OCI-LY7 (cell line): ENCODE measurements at regions not wholly inside any gene's neighbourhood (a gene's known extent, or its start where the extent isn't known, plus 50 kb on each side); places are given as distances from the start of the nearest gene placed in this dataset.

Source experiments
- BruUV-seq: library from RNA; stranded (reverse); fragments of 400-500 nt; replicated peaks from 2 replicates; lab custom pipeline; 2021; lab: Mats Ljungman, UMichigan
- CTCF ChIA-PET: fragments of 300-600 bp; sonication (Branson Sonifier 250); formaldehyde crosslinking; loops from one replicate; lab custom pipeline; 2022; ENCODE audit warnings: antibody characterized with exemption; ENCODE audit not compliant: unreplicated experiment; lab: Charles Lee
- POLR2A ChIA-PET: fragments of 300-600 bp; sonication (Branson Sonifier 250); formaldehyde crosslinking; loops from one replicate; lab custom pipeline; 2022; ENCODE audit warnings: antibody characterized with exemption; lab: Charles Lee
- DNase-seq: peaks from one replicate; pipeline ENCODE4 v3.0.0-alpha.2; 2015; ENCODE audit warnings: low spot score
- H2AFZ ChIP-seq: fragments of 200-600 bp; sonication (generic), shearing (Covaris generic); 2 replicates; pipeline ENCODE4 v1.6.1; 2014; ENCODE audit warnings: mild to moderate bottlenecking, antibody characterized with exemption, low read length, moderate library complexity
- H3K27ac ChIP-seq: fragments of 200-600 bp; sonication (generic); 2 replicates; pipeline ENCODE4 v1.5.1; 2014; ENCODE audit warnings: mixed run types, low read depth, mild to moderate bottlenecking, moderate library complexity, low read length, inconsistent platforms; ENCODE audit not compliant: poor library complexity, severe bottlenecking
- H3K36me3 ChIP-seq: fragments of 200-600 bp; sonication (generic); 2 replicates; pipeline ENCODE4 v1.6.1; 2014; ENCODE audit warnings: mild to moderate bottlenecking, antibody characterized with exemption, low read length, moderate library complexity, mixed read lengths; ENCODE audit not compliant: insufficient read depth
- H3K4me1 ChIP-seq: fragments of 200-600 bp; sonication (generic); 2 replicates; pipeline ENCODE4 v1.5.1; 2014; ENCODE audit warnings: mild to moderate bottlenecking, low read length; ENCODE audit not compliant: insufficient read depth, poor library complexity, severe bottlenecking
- H3K4me2 ChIP-seq: fragments of 200-600 bp; sonication (generic); 2 replicates; pipeline ENCODE4 v1.6.1; 2014; ENCODE audit warnings: mild to moderate bottlenecking, low read length
- H3K4me3 ChIP-seq: fragments of 200-600 bp; sonication (generic); 2 replicates; pipeline ENCODE4 v1.5.1; 2014; ENCODE audit warnings: mild to moderate bottlenecking, low read depth, low read length; ENCODE audit not compliant: poor library complexity, severe bottlenecking
- H3K79me2 ChIP-seq: fragments of 200-600 bp; sonication (generic); 2 replicates; pipeline ENCODE4 v1.6.1; 2016; ENCODE audit warnings: low read depth, mild to moderate bottlenecking, low read length, moderate library complexity, mixed read lengths; ENCODE audit not compliant: insufficient read depth
- H3K9me2 ChIP-seq: fragments of 200-600 bp; sonication (generic); 2 replicates; pipeline ENCODE4 v1.6.1; 2016; ENCODE audit warnings: mild to moderate bottlenecking, low read length, mixed read lengths; ENCODE audit not compliant: insufficient read depth
- H3K9me3 ChIP-seq: fragments of 200-600 bp; sonication (generic); 2 replicates; pipeline ENCODE4 v1.6.1; 2014; ENCODE audit warnings: mild to moderate bottlenecking, mixed run types, low read length, mixed read lengths
- H4K20me1 ChIP-seq: fragments of 200-600 bp; sonication (generic); 2 replicates; pipeline ENCODE4 v1.6.1; 2014; ENCODE audit warnings: mild to moderate bottlenecking, antibody characterized with exemption, low read length, moderate library complexity, mixed read lengths; ENCODE audit not compliant: insufficient read depth
- EZH2phosphoT487 ChIP-seq: fragments of 200-600 bp; sonication (generic); IDR thresholded peaks from 2 replicates; pipeline ENCODE4 v1.6.1; 2018; ENCODE audit warnings: low read depth, borderline replicate concordance, mild to moderate bottlenecking, mixed run types, antibody characterized with exemption, low read length, moderate library complexity, mixed read lengths
- intact Hi-C: fragments of 100-400 bp; cut with micrococcal nuclease; formaldehyde crosslinking; loops from one replicate; pipeline ENCODE4 v1.10.0; 2022; ENCODE audit not compliant: unreplicated experiment
- TF ChIP-seq, protein P1 (sequence below): fragments of 200-600 bp; sonication (generic); conservative IDR thresholded peaks from 2 replicates; pipeline ENCODE4 v1.5.1; 2014; ENCODE audit warnings: mild to moderate bottlenecking, antibody characterized with exemption, low read length, moderate library complexity, mixed read lengths

DNA sequence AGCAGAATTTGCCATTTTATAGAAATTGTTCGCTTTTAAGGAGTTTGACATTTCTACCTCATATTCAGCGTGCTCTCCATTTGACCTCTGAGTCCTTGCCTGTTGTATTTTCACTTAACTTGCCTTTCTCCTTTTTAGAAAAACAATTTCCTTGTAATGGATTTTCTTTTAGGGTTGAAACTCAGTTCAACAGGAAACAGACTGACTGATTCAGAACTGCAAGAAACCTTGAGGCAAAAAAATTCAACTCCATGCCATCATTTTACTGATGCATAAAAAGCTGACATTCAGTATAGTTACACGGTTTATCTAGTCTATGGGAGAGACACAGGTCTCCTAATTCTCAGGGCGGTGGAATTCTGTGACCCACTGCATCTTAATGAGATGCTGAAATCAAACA lies 59.8 kb downstream of the MRPS30 start:
- POLR2A ChIA-PET = interaction anchor here (0.6 to 0.7 kb wide), 2 partner anchors 721 to 734 kb away, joined by 3 to 4 read pairs; no protein-coding TSS in a partner anchor
- H3K4me2 ChIP-seq = no peak overlapping the region
- H2AFZ ChIP-seq = no peak overlapping the region

DNA sequence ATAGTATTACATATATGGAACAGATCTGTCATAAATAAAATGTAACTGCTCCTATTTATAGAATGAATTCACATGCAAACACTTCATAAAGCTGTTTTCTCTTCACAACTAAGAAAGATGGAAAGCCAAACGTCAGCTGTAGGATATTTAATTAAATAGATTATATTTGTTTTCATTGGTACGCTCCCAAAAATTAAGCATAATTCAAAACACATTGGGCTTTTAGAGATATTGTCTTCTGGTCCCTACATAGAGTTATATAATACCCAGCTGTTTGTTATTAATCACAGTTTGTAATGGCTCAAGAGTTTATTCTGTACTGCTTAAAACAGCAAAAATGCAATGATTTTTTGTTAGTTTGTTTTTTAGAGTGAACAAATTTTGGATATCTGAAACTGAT lies 61.2 kb downstream of the MRPS30 start:
- no peak overlapping the region for H3K4me3 ChIP-seq
- TF ChIP-seq EZH2phosphoT487 = no peak
- TF ChIP-seq, protein P1, sequence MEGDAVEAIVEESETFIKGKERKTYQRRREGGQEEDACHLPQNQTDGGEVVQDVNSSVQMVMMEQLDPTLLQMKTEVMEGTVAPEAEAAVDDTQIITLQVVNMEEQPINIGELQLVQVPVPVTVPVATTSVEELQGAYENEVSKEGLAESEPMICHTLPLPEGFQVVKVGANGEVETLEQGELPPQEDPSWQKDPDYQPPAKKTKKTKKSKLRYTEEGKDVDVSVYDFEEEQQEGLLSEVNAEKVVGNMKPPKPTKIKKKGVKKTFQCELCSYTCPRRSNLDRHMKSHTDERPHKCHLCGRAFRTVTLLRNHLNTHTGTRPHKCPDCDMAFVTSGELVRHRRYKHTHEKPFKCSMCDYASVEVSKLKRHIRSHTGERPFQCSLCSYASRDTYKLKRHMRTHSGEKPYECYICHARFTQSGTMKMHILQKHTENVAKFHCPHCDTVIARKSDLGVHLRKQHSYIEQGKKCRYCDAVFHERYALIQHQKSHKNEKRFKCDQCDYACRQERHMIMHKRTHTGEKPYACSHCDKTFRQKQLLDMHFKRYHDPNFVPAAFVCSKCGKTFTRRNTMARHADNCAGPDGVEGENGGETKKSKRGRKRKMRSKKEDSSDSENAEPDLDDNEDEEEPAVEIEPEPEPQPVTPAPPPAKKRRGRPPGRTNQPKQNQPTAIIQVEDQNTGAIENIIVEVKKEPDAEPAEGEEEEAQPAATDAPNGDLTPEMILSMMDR = no peak
- no peaks in the 10 kb centered on the region for H3K36me3 ChIP-seq
- H3K4me2 ChIP-seq = no peak overlapping the region
- ChIA-PET CTCF (no interaction called here), POLR2A (interaction anchor here (0.7 to 1.3 kb wide), 2 partner anchors 10 to 13 kb away, joined by 5 to 6 read pairs; no protein-coding TSS in a partner anchor)
- intact Hi-C loops = no loop called here
- H4K20me1 ChIP-seq = no peaks in the 10 kb centered on the region
- no peak overlapping the region for H2AFZ ChIP-seq
- DNase-seq = no peak
- H3K9me3 ChIP-seq = no peaks in the 10 kb centered on the region
- no peak overlapping the region for H3K27ac ChIP-seq
- peaks cover 1% of the 10 kb centered on the region for H3K4me1 ChIP-seq
- H3K79me2 ChIP-seq = no peaks in the 10 kb centered on the region
- BruUV-seq = no TSS peak
- no peaks in the 10 kb centered on the region for H3K9me2 ChIP-seq

More for the DNA sequence above, 59.8 kb downstream of the MRPS30 start:
- H3K4me3 ChIP-seq = no peak overlapping the region
- no peaks in the 10 kb centered on the region for H3K4me1 ChIP-seq
- H3K9me3 ChIP-seq = no peaks in the 10 kb centered on the region
- no TSS peak for BruUV-seq
- H3K27ac ChIP-seq = no peak overlapping the region
- CTCF ChIA-PET = no interaction called here
- H3K9me2 ChIP-seq = no peaks in the 10 kb centered on the region
- H4K20me1 ChIP-seq = no peaks in the 10 kb centered on the region
- TF ChIP-seq, protein P1 = no peak
- no peak for TF ChIP-seq EZH2phosphoT487
- H3K79me2 ChIP-seq = no peaks in the 10 kb centered on the region
- H3K36me3 ChIP-seq = no peaks in the 10 kb centered on the region
- intact Hi-C loops = no loop called here
- DNase-seq = no peak

DNA sequence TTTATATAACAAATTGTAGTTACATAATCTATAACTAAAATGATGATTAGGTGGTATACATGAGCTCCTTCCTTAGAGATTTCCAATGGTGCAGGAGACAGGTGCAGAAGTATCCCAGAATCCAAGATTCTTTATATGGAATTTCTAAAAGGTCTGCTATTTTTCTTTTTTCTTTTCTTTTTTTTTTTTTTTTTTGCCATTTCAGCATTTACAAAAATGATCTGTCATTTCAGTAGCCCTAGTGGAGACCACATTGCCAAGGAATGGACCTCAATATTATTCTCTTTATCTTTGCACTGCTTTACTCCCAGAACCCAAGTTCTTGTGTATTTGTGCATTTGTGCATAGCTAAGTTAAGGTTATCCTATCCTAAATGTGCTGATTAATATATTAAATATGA lies 61.7 kb downstream of the MRPS30 start:
- H3K4me2 ChIP-seq = no peak overlapping the region
- no peak overlapping the region for H3K27ac ChIP-seq
- ChIA-PET CTCF (no interaction called here), POLR2A (interaction anchor here (0.6 to 1.3 kb wide), 4 partner anchors 9 to 84 kb away, joined by 3 to 6 read pairs (median 4); no protein-coding TSS in a partner anchor)
- H2AFZ ChIP-seq = no peak overlapping the region
- no peaks in the 10 kb centered on the region for H3K36me3 ChIP-seq
- H3K4me1 ChIP-seq = peaks cover 6% of the 10 kb centered on the region
- no peak overlapping the region for H3K4me3 ChIP-seq
- BruUV-seq = no TSS peak
- no peaks in the 10 kb centered on the region for H3K9me3 ChIP-seq
- H3K9me2 ChIP-seq = peaks cover 4% of the 10 kb centered on the region; the same call in 1 of the 2 replicates
- DNase-seq = no peak
- H4K20me1 ChIP-seq = no peaks in the 10 kb centered on the region
- H3K79me2 ChIP-seq = no peaks in the 10 kb centered on the region
- intact Hi-C loops = no loop called here
- TF ChIP-seq EZH2phosphoT487 = no peak
- TF ChIP-seq, protein P1 = no peak
